ENCODE measurements at regions not wholly inside any gene's neighbourhood (a gene's known extent, or its start where the extent isn't known, plus 50 kb on each side); places are given as distances from the start of the nearest gene placed in this dataset.

- no peaks in the 10 kb centered on the region for H3K79me2 ChIP-seq (ENCODE audit: low read depth)
- no peaks in the 10 kb centered on the region for H4K20me1 ChIP-seq (ENCODE audit: insufficient read depth)
- ChIA-PET CTCF (no interaction called here), POLR2A (ENCODE audit: unreplicated experiment) (no interaction called here)
- H3K36me3 ChIP-seq (ENCODE audit: low read depth), result no peaks in the 10 kb centered on the region
- H3K4me3 ChIP-seq, result no peak overlapping the region
- peaks cover 94% of the 10 kb centered on the region for H3K27me3 ChIP-seq (ENCODE audit: insufficient read depth, low read depth)
- H3K4me2 ChIP-seq, result no peak overlapping the region
- H3K9me3 ChIP-seq (ENCODE audit: insufficient read depth, low read depth), result no peaks in the 10 kb centered on the region
- no TSS peak for BruUV-seq (replicated peaks)
- no peaks in the 10 kb centered on the region for H3K9me2 ChIP-seq (ENCODE audit: insufficient read depth)
- no peaks in the 10 kb centered on the region for H3K4me1 ChIP-seq (replicated peaks; ENCODE audit: insufficient read depth)
- H2AFZ ChIP-seq, result no peak overlapping the region
- no peaks in the 10 kb centered on the region for H3F3A ChIP-seq (ENCODE audit: insufficient read depth, low read depth)
- intact Hi-C loops (cut with micrococcal nuclease; ENCODE audit: unreplicated experiment), result no loop called here
- TF ChIP-seq EZH2 (IDR thresholded peaks at IDR 0.05; ENCODE audit: low read depth) (no peak), CTCF (conservative IDR thresholded peaks at IDR 0.05) (no peak)
- no peak overlapping the region for H3K27ac ChIP-seq
- DNase-seq, result no peak
These were observed 97.8 kb upstream of the SMIM21 start for GRCh38 chr18:75525331-75525730.

DNA sequence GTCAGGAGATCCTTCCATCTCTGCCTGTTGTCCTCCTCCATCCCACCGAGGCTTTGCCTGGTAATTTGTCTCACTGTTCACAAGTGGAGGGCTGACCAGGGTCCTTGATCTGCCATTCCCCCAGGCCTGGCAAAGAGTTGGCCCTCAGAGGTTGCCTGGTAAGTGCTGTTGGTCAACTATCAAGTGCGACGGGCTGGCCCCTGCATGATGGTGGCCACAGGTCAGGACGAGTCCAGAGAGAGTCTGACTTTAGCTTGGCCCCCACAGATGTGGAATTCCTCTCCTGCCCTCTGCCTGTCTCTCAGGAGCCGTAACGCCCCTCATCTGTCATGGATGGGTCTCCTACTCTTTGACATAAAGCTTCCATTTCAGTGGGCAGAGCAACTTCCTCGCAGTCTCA, 97.3 kb upstream of the SMIM21 start:
- Histone ChIP-seq H3K9me3 (ENCODE audit: insufficient read depth, low read depth) (no peaks in the 10 kb centered on the region), H3K4me1 (replicated peaks; ENCODE audit: insufficient read depth) (no peaks in the 10 kb centered on the region), H3K27ac (no peak overlapping the region), H3K9me2 (ENCODE audit: insufficient read depth) (no peaks in the 10 kb centered on the region), H3F3A (ENCODE audit: insufficient read depth, low read depth) (no peaks in the 10 kb centered on the region), H3K79me2 (ENCODE audit: low read depth) (no peaks in the 10 kb centered on the region), H3K36me3 (ENCODE audit: low read depth) (no peaks in the 10 kb centered on the region), H3K27me3 (ENCODE audit: insufficient read depth, low read depth) (peaks cover 94% of the 10 kb centered on the region), H4K20me1 (ENCODE audit: insufficient read depth) (no peaks in the 10 kb centered on the region), H2AFZ (no peak overlapping the region), H3K4me3 (no peak overlapping the region), H3K4me2 (no peak overlapping the region)
- intact Hi-C loops (cut with micrococcal nuclease; ENCODE audit: unreplicated experiment), result no loop called here
- POLR2A ChIA-PET (ENCODE audit: unreplicated experiment), result no interaction called here
- CTCF ChIA-PET, result no interaction called here
- TF ChIP-seq CTCF (conservative IDR thresholded peaks at IDR 0.05) (no peak), EZH2 (IDR thresholded peaks at IDR 0.05; ENCODE audit: low read depth) (no peak)
- no TSS peak for BruUV-seq (replicated peaks)
- no peak for DNase-seq

- H4K20me1 ChIP-seq (ENCODE audit: insufficient read depth), result no peaks in the 10 kb centered on the region
- no peak overlapping the region for H3K4me2 ChIP-seq
- no peak overlapping the region for H3K4me3 ChIP-seq
- ChIA-PET CTCF (no interaction called here), POLR2A (ENCODE audit: unreplicated experiment) (no interaction called here)
- no peak overlapping the region for H2AFZ ChIP-seq
- H3K27me3 ChIP-seq (ENCODE audit: insufficient read depth, low read depth), result peaks cover 93% of the 10 kb centered on the region
- H3K9me3 ChIP-seq (ENCODE audit: insufficient read depth, low read depth), result no peaks in the 10 kb centered on the region
- H3K79me2 ChIP-seq (ENCODE audit: low read depth), result no peaks in the 10 kb centered on the region
- no peaks in the 10 kb centered on the region for H3K9me2 ChIP-seq (ENCODE audit: insufficient read depth)
- H3K4me1 ChIP-seq (replicated peaks; ENCODE audit: insufficient read depth), result no peaks in the 10 kb centered on the region
- BruUV-seq (replicated peaks), result no TSS peak
- no peak overlapping the region for H3K27ac ChIP-seq
- DNase-seq, result no peak
- intact Hi-C loops (cut with micrococcal nuclease; ENCODE audit: unreplicated experiment), result no loop called here
- TF ChIP-seq CTCF (conservative IDR thresholded peaks at IDR 0.05) (no peak), EZH2 (IDR thresholded peaks at IDR 0.05; ENCODE audit: low read depth) (no peak)
- H3F3A ChIP-seq (ENCODE audit: insufficient read depth, low read depth), result no peaks in the 10 kb centered on the region
- H3K36me3 ChIP-seq (ENCODE audit: low read depth), result no peaks in the 10 kb centered on the region
These were observed 96.7 kb upstream of the SMIM21 start for GRCh38 chr18:75524181-75524580.
